Suppressor macrophage treated with lipopolysaccharide for 1 hour (primary cell): ENCODE measurements at regions not wholly inside any gene's neighbourhood (a gene's known extent, or its start where the extent isn't known, plus 50 kb on each side); places are given as distances from the start of the nearest gene placed in this dataset.
"Not testable (repeated sequence)": the region's sequence is repeated elsewhere in the genome, so short reads cannot be mapped to it uniquely, and the experiment has no call there.

Source experiments
- DNase-seq, 3 donors: peaks; one replicate each; pipeline ENCODE4 v3.0.0-alpha.2; 2020 to 2022

- DNase-seq: no peak
Observed at GRCh38 chr1:47688461-47689296, 250.8 kb downstream of the FOXD2 start.

GRCh38 chr1:47689894-47690293, 252.1 kb downstream of the FOXD2 start:
- no peak for DNase-seq

- DNase-seq: no peak
Observed at GRCh38 chr1:47690341-47691250, 252.8 kb downstream of the FOXD2 start.

- DNase-seq: not testable (repeated sequence)
Observed at GRCh38 chr1:47691293-47691692, 253.4 kb downstream of the FOXD2 start.

GRCh38 chr1:47692196-47692595, 254.4 kb downstream of the FOXD2 start:
- no peak for DNase-seq

- DNase-seq: no peak
Observed at GRCh38 chr1:47693115-47693514, 255.3 kb downstream of the FOXD2 start.

GRCh38 chr1:47694011-47694890, 256.4 kb downstream of the FOXD2 start:
- DNase-seq: no peak

- no peak for DNase-seq
Observed at GRCh38 chr1:47696404-47696736, 258.5 kb downstream of the FOXD2 start.

GRCh38 chr1:47696737-47697441, 259.0 kb downstream of the FOXD2 start:
- no peak for DNase-seq

- DNase-seq: no peak
Observed at GRCh38 chr1:47697616-47698335, 259.9 kb downstream of the FOXD2 start.

GRCh38 chr1:47699492-47700235, 261.8 kb downstream of the FOXD2 start:
- DNase-seq: no peak

- DNase-seq: no peak
Observed at GRCh38 chr1:47701283-47701682, 263.4 kb downstream of the FOXD2 start.

GRCh38 chr1:47701741-47702515, 264.1 kb downstream of the FOXD2 start:
- DNase-seq: no peak

- no peak for DNase-seq
Observed at GRCh38 chr1:47703156-47703825, 265.4 kb downstream of the FOXD2 start.

GRCh38 chr1:47703981-47704596, 266.2 kb downstream of the FOXD2 start:
- no peak for DNase-seq

GRCh38 chr1:47705517-47706130, 267.8 kb downstream of the FOXD2 start:
- no peak for DNase-seq

- DNase-seq: no peak
Observed at GRCh38 chr1:47707503-47707902, 269.7 kb downstream of the FOXD2 start.

- no peak for DNase-seq
Observed at GRCh38 chr1:47708019-47708535, 270.2 kb downstream of the FOXD2 start.
